HepG2 (cell line): ENCODE measurements at regions not wholly inside any gene's neighbourhood (a gene's known extent, or its start where the extent isn't known, plus 50 kb on each side); places are given as distances from the start of the nearest gene placed in this dataset.

Experiments
- ATAC-seq: fragments of 200-7000 bp; cut with Tn5 transposase; 3 replicates; pipeline ENCODE4 v1.9.1; 2020; ENCODE audit warnings: mild to moderate bottlenecking, moderate library complexity
- BruUV-seq: library from RNA; stranded (reverse); fragments of 400-500 nt; replicated peaks from 2 replicates; lab custom pipeline; 2021; lab: Mats Ljungman, UMichigan
- CTCF ChIA-PET: fragments of 300-600 bp; formaldehyde crosslinking; extraction: SDS; loops from one replicate; lab custom pipeline; 2021; ENCODE audit warnings: low total read pairs, inconsistent platforms, low intra/inter-chr PET ratio; lab: Yijun Ruan, JAX
- POLR2A ChIA-PET: fragments of 350-600 bp; sonication (Branson Sonifier 250); formaldehyde crosslinking; loops from one replicate; lab custom pipeline; 2020; ENCODE audit warnings: antibody characterized with exemption, inconsistent platforms; lab: Yijun Ruan, JAX
- DNase-seq: peaks from one replicate; pipeline ENCODE4 v3.0.0-alpha.2; 2015; ENCODE audit warnings: low spot score
- FAIRE-seq: peaks from 3 replicates; lab custom pipeline; 2011; peaks lifted over from hg19 to GRCh38; lab: Jason Lieb, UNC
- H2AFZ ChIP-seq: one replicate; pipeline ENCODE4 v1.6.1; 2011; ENCODE audit warnings: low read length, inconsistent platforms
- H3K27ac ChIP-seq: fragments of 300-600 bp; 3 replicates; pipeline ENCODE4 v1.8.0; 2011; ENCODE audit warnings: mixed run types, mild to moderate bottlenecking, mixed read lengths, low read length, inconsistent platforms; ENCODE audit not compliant: insufficient read depth; ENCODE audit errors: extremely low read length
- H3K27me3 ChIP-seq, 2 experiments: fragments of 200-600 bp in 1 of 2; 2 replicates in 1 of 2; 3 replicates in 1 of 2; pipeline versions ENCODE4 v1.6.0 to v1.8.0; 2011; ENCODE audit warnings: low read length in 2 of 2, mild to moderate bottlenecking in 2 of 2, moderate library complexity in 2 of 2, inconsistent platforms in 1 of 2; ENCODE audit not compliant: insufficient read depth in 2 of 2, control insufficient read depth in 1 of 2
- H3K36me3 ChIP-seq, 2 experiments: fragments of 200-600 bp in 1 of 2; replicated peaks in 1 of 2; 2 replicates in 1 of 2; 3 replicates in 1 of 2; pipeline versions ENCODE4 v1.5.1 to v1.8.0; 2011; ENCODE audit warnings: low read length in 2 of 2, inconsistent platforms in 1 of 2; ENCODE audit not compliant: insufficient read depth in 2 of 2, control insufficient read depth in 1 of 2
- H3K4me1 ChIP-seq: 2 replicates; pipeline ENCODE4 v1.5.1; 2012; ENCODE audit warnings: low read length, inconsistent platforms; ENCODE audit not compliant: insufficient read depth
- H3K4me2 ChIP-seq: 2 replicates; pipeline ENCODE4 v1.6.0; 2011; ENCODE audit warnings: low read depth, low read length, inconsistent platforms
- H3K4me3 ChIP-seq, 3 experiments: fragments of 200-600 bp in 1 of 3; sonication (generic), shearing (Covaris generic) in 1 of 3; replicated peaks in 1 of 3; 2 replicates each; pipeline ENCODE4 v1.5.1; 2011 to 2016; ENCODE audit warnings: low read length in 3 of 3, inconsistent platforms in 2 of 3, low read depth in 2 of 3, mild to moderate bottlenecking in 2 of 3, control low read depth in 1 of 3, mixed read lengths in 1 of 3; ENCODE audit not compliant: insufficient read depth in 1 of 3
- H3K79me2 ChIP-seq: one replicate; pipeline ENCODE4 v1.6.1; 2011; ENCODE audit warnings: low read length, inconsistent platforms; ENCODE audit not compliant: insufficient read depth
- H3K9ac ChIP-seq: 2 replicates; pipeline ENCODE4 v1.6.0; 2011; ENCODE audit warnings: mild to moderate bottlenecking, low read depth, low read length, inconsistent platforms; ENCODE audit not compliant: insufficient read depth
- H3K9me3 ChIP-seq: 2 replicates; pipeline ENCODE4 v1.5.1; 2012; ENCODE audit warnings: mild to moderate bottlenecking, low read length
- H4K20me1 ChIP-seq: 2 replicates; pipeline ENCODE4 v1.6.0; 2011; ENCODE audit warnings: inconsistent platforms, mild to moderate bottlenecking, low read length, moderate library complexity; ENCODE audit not compliant: insufficient read depth
- BRD4 ChIP-seq: sonication (generic); formaldehyde crosslinking; IDR thresholded peaks from 2 replicates; pipeline ENCODE4 v1.4.0; 2020; ENCODE audit warnings: missing genetic modification reagents
- HNRNPK ChIP-seq: fragments of 200-400 bp; formaldehyde crosslinking; IDR thresholded peaks from 2 replicates; pipeline ENCODE4 v1.6.1; 2018; ENCODE audit warnings: low read length, low read depth, moderate library complexity, mild to moderate bottlenecking; ENCODE audit not compliant: poor library complexity, severe bottlenecking
- RNF2 ChIP-seq: fragments of 450-650 bp; conservative IDR thresholded peaks from 2 replicates; pipeline ENCODE4 v1.6.1; 2016; ENCODE audit warnings: low read depth
- ZKSCAN5 ChIP-seq: sonication (generic); formaldehyde crosslinking; IDR thresholded peaks from 2 replicates; pipeline ENCODE4 v1.5.1; 2020; ENCODE audit warnings: mild to moderate bottlenecking, missing genetic modification reagents
- ZNF713 ChIP-seq: sonication (generic); formaldehyde crosslinking; IDR thresholded peaks from 2 replicates; pipeline ENCODE4 v1.4.0; 2020; ENCODE audit warnings: mild to moderate bottlenecking, missing genetic modification reagents
- WGBS: methylation state at CpG from one replicate; pipeline ENCODE4 v1.1.6; 2017; ENCODE audit warnings: low lambda C conversion rate; 5-methylcytosine and 5-hydroxymethylcytosine counted together
- in situ Hi-C: cut with HindIII; loops from 2 replicates; pipeline ENCODE4 v1.10.0; 2017; ENCODE audit warnings: low pct_unique_long_range_greater_than_20kb; ENCODE audit not compliant: extremely low pct_ligation_motif_present
- intact Hi-C: fragments of 100-400 bp; cut with micrococcal nuclease; formaldehyde crosslinking; loops from one replicate; pipeline ENCODE4 v1.10.0; 2022; ENCODE audit not compliant: unreplicated experiment

DNA sequence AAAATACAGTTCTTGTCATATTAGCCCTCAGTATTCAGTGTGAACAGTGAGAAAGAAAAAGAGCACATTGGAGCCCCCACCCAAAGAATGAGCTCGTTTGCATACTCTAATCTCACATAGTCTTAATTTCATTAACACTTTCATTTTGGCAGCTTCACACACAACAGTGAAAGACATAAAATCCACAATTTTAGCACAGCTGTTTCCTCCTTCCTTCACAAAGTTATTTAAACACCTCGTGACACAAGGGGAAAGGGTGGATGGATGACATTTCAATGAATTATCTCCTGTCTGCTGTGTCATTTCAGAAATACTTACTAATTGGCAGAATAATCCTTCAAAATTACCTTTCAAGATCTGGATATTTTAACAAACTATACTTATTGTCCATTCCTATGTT is 299.3 kb downstream of the KCNJ2 start:
- Histone ChIP-seq H3K36me3 (no peaks in the 10 kb centered on the region), H3K27ac (no peak overlapping the region), H3K79me2 (no peaks in the 10 kb centered on the region), H3K4me1 (no peaks in the 10 kb centered on the region), H4K20me1 (no peaks in the 10 kb centered on the region), H3K4me2 (no peak overlapping the region), H3K4me3 (no peak overlapping the region), H2AFZ (no peak overlapping the region), H3K9me3 (peaks cover 78% of the 10 kb centered on the region), H3K27me3 (no peaks in the 10 kb centered on the region), H3K9ac (no peak overlapping the region)
- DNase-seq (no peak), ATAC-seq (no peak), FAIRE-seq (no peak)
- WGBS: 1% methylated on average over 2 of the region's 2 CpGs
- CTCF ChIA-PET: no interaction called here
- no TSS peak for BruUV-seq
- intact Hi-C loops (no loop called here), in situ Hi-C loops (no loop called here)
- POLR2A ChIA-PET: no interaction called here
- TF ChIP-seq ZKSCAN5 (CRISPR knock-in tag): no peak

DNA sequence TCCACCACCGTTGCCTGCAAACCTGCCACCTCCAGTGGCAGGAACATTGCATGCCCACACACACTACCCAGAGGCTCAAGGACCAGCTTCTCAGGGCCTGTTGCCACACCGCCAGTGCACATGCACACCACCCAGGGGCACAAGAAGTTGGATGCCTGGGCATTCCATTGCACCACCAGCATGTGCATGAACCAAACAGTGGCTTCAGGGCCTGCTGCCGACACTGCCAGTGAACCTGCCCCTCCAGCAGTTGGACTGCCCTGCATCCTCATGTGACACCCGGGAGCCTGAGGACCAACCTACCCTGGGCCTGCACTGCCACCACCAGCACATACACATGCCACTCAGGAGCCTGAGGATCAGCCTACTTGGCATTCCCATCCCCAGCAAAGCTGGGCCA is 303.7 kb downstream of the KCNJ2 start:
- H3K4me2 ChIP-seq: no peak overlapping the region
- no peak overlapping the region for H3K4me3 ChIP-seq
- H3K4me1 ChIP-seq: no peaks in the 10 kb centered on the region
- ATAC-seq (no peak), FAIRE-seq (no peak), DNase-seq (no peak)
- no peak overlapping the region for H2AFZ ChIP-seq
- no peaks in the 10 kb centered on the region for H3K27me3 ChIP-seq
- H3K36me3 ChIP-seq: no peaks in the 10 kb centered on the region
- no peaks in the 10 kb centered on the region for H3K79me2 ChIP-seq
- in situ Hi-C loops (no loop called here), intact Hi-C loops (loop anchor here (10.0 kb wide), 1 partner anchor 1242 kb away; no protein-coding TSS in a partner anchor)
- peaks cover 82% of the 10 kb centered on the region for H3K9me3 ChIP-seq
- CTCF ChIA-PET: no interaction called here
- no peak for TF ChIP-seq ZNF713
- no peak for TF ChIP-seq HNRNPK
- TF ChIP-seq BRD4 (CRISPR knock-in tag): no peak
- no peak for TF ChIP-seq RNF2
- no CpG with 5 or more reads among the region's 4 CpGs for WGBS
- H4K20me1 ChIP-seq: no peaks in the 10 kb centered on the region
- POLR2A ChIA-PET: no interaction called here
- no TSS peak for BruUV-seq
- H3K27ac ChIP-seq: no peak overlapping the region
- no peak overlapping the region for H3K9ac ChIP-seq
